NCI-H2029 treated with DMSO at 0.1 percent for 48 hours (cell line): ENCODE measurements at regions not wholly inside any gene's neighbourhood (a gene's known extent, or its start where the extent isn't known, plus 50 kb on each side); places are given as distances from the start of the nearest gene placed in this dataset.

Source experiments
- DNase-seq: peaks from one replicate; lab custom pipeline; 2025; lab: John Stamatoyannopoulos, UW

DNA sequence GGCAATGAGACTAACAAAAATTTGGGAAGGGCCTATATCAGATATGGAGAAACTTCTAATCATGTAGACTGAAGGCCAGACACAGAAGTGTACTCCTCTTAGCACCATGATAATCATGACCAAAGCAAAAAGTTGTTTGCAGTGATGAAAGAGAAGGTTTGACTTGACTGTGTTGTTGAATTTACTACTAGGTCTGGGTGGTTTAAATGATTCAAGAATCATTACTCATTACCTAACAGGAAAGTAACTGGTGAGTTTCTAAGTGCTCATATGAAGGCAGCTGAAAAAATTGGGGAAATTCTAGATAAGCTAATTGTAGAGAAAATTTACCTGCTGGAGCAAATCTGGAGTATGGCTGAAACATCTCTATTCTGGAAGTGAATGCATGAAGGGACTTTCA lies 451.5 kb upstream of the SORCS1 start:
- no peak for DNase-seq

- DNase-seq = no peak
Measured at GRCh38 chr10:107614939-107615685, 450.6 kb upstream of the SORCS1 start.

DNA sequence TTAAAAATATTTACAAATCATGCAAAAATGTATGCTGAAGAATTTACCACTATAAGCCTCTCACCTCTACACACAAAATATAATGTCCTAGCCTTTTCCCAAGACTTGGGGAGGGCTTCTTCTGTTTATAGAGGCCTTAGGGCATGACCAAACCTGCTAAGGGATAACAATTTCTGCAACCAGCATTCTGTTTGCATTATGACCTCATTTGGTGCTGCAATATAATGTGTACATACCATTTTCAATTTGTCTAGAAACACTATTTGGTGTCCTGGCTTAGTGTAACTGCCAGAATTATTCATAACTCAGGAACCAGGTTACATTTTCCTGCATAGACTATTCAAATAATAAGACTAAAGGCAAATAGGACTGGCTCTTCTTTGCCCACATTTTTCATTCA lies 446.6 kb upstream of the SORCS1 start:
- no peak for DNase-seq

DNA sequence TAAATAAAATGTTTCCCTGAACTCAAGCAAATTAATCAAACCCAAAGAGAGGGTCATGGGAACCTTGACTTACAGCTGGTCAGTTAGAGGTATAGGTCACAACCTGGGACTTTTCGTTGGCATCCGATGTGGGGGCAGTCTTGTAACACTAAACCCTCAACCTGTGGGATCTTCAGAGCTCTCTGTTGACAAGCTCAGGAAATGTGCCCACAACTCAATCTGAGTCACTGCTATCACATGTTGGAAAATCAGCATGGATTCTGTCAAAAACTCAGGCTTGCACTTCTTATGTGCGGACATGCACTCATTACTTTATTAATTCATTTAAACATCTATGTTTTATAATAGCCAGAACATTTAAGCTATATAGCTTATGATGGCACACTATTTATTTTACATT lies 424.6 kb upstream of the SORCS1 start:
- no peak for DNase-seq

GRCh38 chr10:107585630-107586029 lies 421.1 kb upstream of the SORCS1 start:
- DNase-seq = no peak

GRCh38 chr10:107583974-107584373 lies 419.5 kb upstream of the SORCS1 start:
- DNase-seq = no peak

- no peak for DNase-seq
Measured at GRCh38 chr10:107579970-107580369, 415.5 kb upstream of the SORCS1 start.

DNA sequence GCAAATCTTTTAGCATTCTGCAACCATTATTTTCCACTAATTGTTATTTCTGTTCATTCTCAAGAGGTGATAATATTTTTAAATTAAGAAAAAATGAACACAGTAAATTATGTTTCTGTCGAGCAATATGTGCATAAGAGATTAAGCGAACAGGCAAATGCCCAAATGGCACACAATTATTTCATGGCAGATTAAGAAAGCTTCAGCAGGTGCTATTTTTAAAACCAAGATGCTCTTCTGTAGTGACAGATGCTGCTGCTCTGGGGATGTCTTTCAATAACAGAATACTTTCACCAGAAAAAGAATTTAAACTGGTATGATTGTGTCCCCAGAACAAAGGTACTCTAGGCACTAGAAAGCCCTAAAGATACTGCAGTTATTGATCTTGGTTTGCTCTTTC lies 412.7 kb upstream of the SORCS1 start:
- no peak for DNase-seq

DNA sequence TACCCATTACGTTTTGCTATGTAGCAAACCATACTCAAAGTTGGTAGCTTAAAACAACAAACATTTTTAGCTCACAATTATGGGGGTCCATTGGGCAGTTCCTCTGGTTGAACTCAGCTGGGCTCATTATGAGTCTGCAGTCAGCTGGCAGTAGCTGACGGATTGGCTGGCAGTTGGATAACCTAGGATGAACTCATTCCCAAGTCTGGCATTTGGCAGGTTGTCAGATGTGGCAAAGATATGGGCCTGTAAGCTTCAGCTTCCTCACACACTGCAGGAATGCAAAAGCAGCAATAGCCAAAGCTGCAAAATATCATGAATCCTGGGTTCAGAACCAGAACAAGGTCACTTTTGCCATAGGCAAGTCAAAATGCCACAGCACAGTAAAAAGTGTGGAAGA lies 412.2 kb upstream of the SORCS1 start:
- no peak for DNase-seq

DNA sequence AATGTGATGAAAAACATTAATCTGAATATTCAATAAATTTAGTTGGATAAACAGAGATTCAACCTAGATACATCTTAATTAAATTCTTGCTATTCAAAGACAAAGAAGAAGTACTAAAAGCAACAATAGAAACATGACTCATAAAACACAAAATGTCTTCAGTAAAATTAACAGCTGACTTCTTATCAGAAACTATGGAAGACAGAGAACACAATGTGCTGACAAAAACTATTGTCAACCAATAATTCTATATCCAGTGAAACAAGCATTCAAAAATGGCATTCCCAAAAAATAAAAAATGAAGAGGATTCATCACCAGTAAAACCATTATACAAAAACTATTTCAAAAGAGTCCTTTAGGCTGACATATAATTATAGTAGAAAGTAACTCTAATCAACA lies 400.5 kb upstream of the SORCS1 start:
- DNase-seq = no peak

DNA sequence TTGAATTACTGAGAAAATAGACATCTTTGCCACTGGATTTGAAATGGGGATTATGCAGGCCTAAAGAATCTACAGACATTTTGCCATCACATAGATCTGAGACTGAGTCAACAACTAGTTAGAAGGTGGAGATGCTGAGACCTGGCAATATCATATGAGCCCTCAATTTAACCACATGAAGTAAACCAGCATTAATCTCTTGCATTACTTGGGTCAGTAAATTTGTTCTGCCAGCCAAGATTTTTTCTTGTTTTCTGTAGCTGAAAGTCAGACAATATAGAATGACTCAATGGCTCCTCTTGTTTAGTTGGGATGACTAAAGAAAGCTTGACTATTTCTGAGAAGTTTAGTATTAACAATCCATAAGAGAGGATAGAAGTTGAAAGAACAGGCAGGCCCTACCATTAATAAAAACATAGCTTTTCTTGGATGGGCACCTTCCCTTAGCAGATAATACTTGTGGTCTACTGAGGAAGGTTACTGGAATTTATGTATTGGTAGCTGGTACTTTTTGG lies 396.7 kb upstream of the SORCS1 start:
- DNase-seq = no peak

GRCh38 chr10:107557916-107558315 lies 393.4 kb upstream of the SORCS1 start:
- no peak for DNase-seq

GRCh38 chr10:107554333-107554732 lies 389.8 kb upstream of the SORCS1 start:
- no peak for DNase-seq

DNA sequence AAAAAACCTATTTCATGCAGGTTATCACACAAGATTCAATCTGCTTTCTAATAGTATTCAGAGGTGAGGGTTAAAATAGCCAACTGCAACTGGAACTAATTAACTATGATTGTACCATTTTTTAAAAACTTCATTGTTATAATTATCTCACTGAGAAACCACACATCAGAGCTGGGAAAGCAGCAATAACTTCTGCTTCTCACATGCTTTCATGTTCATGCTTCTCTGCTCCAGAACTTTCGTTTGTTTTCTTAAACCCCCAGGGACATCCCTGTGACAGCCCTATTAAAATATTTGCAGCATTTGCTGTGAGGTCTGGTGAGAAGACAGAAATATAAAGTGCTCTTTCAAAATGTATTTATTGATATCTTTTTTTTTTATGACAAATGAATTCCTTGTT lies 389.0 kb upstream of the SORCS1 start:
- no peak for DNase-seq

GRCh38 chr10:107552963-107553362 lies 388.5 kb upstream of the SORCS1 start:
- DNase-seq = no peak

DNA sequence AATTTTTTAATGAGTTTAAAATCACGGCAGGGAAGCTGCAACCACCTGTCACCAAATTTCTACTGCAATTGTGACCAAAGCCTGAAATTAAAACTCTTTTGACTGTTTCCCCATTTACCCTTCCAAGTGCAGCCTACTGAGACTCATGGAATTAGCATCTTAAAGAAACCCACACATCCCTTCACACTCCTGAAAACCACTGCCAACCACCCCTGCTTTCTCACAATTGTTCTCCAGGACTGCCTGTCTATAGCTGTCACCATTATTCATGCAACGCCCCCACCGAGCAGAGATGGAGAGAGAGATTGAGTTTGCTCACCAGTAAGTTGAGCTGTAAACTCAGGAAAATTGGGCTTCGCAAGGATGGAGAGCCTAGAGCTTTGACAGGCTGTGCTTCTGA lies 383.8 kb upstream of the SORCS1 start:
- no peak for DNase-seq

- DNase-seq = no peak
Measured at GRCh38 chr10:107546986-107547385, 382.5 kb upstream of the SORCS1 start.

GRCh38 chr10:107546284-107546683 lies 381.8 kb upstream of the SORCS1 start:
- DNase-seq = no peak

GRCh38 chr10:107545717-107546116 lies 381.2 kb upstream of the SORCS1 start:
- no peak for DNase-seq

GRCh38 chr10:107544706-107545520 lies 380.4 kb upstream of the SORCS1 start:
- DNase-seq = no peak

- no peak for DNase-seq
Measured at GRCh38 chr10:107542607-107543006, 378.1 kb upstream of the SORCS1 start.

DNA sequence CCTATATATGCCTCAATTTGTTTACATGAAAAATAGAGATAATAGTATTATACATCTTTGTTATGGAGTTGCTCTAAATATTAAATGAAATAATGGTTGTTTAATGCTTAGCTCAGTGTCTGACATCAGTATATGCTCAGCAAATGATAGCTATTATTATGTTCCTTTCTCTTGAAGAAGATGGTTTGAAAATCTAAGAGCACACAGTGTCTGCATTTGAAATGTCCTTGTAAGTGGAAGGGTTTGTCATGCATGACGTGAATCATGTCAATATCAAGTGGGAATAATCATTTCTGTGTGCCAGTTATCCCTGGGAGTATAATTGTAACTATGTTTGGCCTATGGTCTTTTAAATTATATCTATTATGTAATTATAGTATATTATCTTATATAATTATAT lies 377.5 kb upstream of the SORCS1 start:
- DNase-seq = no peak

GRCh38 chr10:107540981-107541380 lies 376.5 kb upstream of the SORCS1 start:
- no peak for DNase-seq
